ENCODE measurements at regions not wholly inside any gene's neighbourhood (a gene's known extent, or its start where the extent isn't known, plus 50 kb on each side); places are given as distances from the start of the nearest gene placed in this dataset.
"Not testable (repeated sequence)": the region's sequence is repeated elsewhere in the genome, so short reads cannot be mapped to it uniquely, and the experiment has no call there.

- DNase-seq: no peak
Measured at GRCh38 chrX:25858273-25858880, 279.8 kb upstream of the MAGEB18 start.

- DNase-seq: no peak
Measured at GRCh38 chrX:25860322-25860721, 277.8 kb upstream of the MAGEB18 start.

- no peak for DNase-seq
Measured at GRCh38 chrX:25869761-25870160, 268.4 kb upstream of the MAGEB18 start.

GRCh38 chrX:25872786-25873185 is 265.4 kb upstream of the MAGEB18 start:
- no peak for DNase-seq

- DNase-seq: no peak
Measured at GRCh38 chrX:25873196-25873595, 264.9 kb upstream of the MAGEB18 start.

- DNase-seq: no peak
Measured at GRCh38 chrX:25878806-25879205, 259.3 kb upstream of the MAGEB18 start.

- DNase-seq: not testable (repeated sequence)
Measured at GRCh38 chrX:25882503-25882902, 255.6 kb upstream of the MAGEB18 start.

- no peak for DNase-seq
Measured at GRCh38 chrX:25897758-25898157, 240.4 kb upstream of the MAGEB18 start.

- DNase-seq: not testable (repeated sequence)
Measured at GRCh38 chrX:25905728-25906127, 232.4 kb upstream of the MAGEB18 start.

GRCh38 chrX:25925946-25926345 is 212.2 kb upstream of the MAGEB18 start:
- DNase-seq: no peak

GRCh38 chrX:25928316-25928715 is 209.8 kb upstream of the MAGEB18 start:
- DNase-seq: no peak

- no peak for DNase-seq
Measured at GRCh38 chrX:25941087-25941486, 197.1 kb upstream of the MAGEB18 start.

- no peak for DNase-seq
Measured at GRCh38 chrX:25941559-25942250, 196.4 kb upstream of the MAGEB18 start.

- peak; percentile 2 for DNase-seq
Measured at GRCh38 chrX:25968920-25969319, 169.2 kb upstream of the MAGEB18 start.

- no peak for DNase-seq
Measured at GRCh38 chrX:25976683-25977310, 161.3 kb upstream of the MAGEB18 start.

GRCh38 chrX:25998687-25999086 is 139.5 kb upstream of the MAGEB18 start:
- DNase-seq: no peak

GRCh38 chrX:26007462-26007861 is 130.7 kb upstream of the MAGEB18 start:
- no peak for DNase-seq

- no peak for DNase-seq
Measured at GRCh38 chrX:26008042-26008441, 130.1 kb upstream of the MAGEB18 start.

- DNase-seq: no peak
Measured at GRCh38 chrX:26008691-26009090, 129.5 kb upstream of the MAGEB18 start.

- DNase-seq: no peak
Measured at GRCh38 chrX:26019386-26019785, 118.8 kb upstream of the MAGEB18 start.

GRCh38 chrX:26026179-26026578 is 112.0 kb upstream of the MAGEB18 start:
- DNase-seq: no peak

- no peak for DNase-seq
Measured at GRCh38 chrX:26032111-26032912, 105.8 kb upstream of the MAGEB18 start.

- DNase-seq: no peak
Measured at GRCh38 chrX:26037367-26037766, 100.8 kb upstream of the MAGEB18 start.

- DNase-seq: no peak
Measured at GRCh38 chrX:26050099-26050498, 88.0 kb upstream of the MAGEB18 start.

All from KG1 (cell line).